ENCODE measurements at regions not wholly inside any gene's neighbourhood (a gene's known extent, or its start where the extent isn't known, plus 50 kb on each side); places are given as distances from the start of the nearest gene placed in this dataset.
"Not testable (repeated sequence)": the region's sequence is repeated elsewhere in the genome, so short reads cannot be mapped to it uniquely, and the experiment has no call there.

GRCh38 chr7:114293289-114294012, 121.2 kb upstream of the FOXP2 start:
- no peak for DNase-seq (ENCODE audit: low read depth in 4 of 4, low spot score in 2 of 4)

GRCh38 chr7:114279901-114280300, 134.7 kb upstream of the FOXP2 start:
- DNase-seq (ENCODE audit: low read depth in 4 of 4, low spot score in 2 of 4) = no peak

- DNase-seq (ENCODE audit: low read depth in 4 of 4, low spot score in 2 of 4) = no peak
Measured at GRCh38 chr7:114273218-114273617, 141.4 kb upstream of the FOXP2 start.

GRCh38 chr7:114269714-114270113, 144.9 kb upstream of the FOXP2 start:
- DNase-seq (ENCODE audit: low read depth in 4 of 4, low spot score in 2 of 4) = no peak

- DNase-seq (ENCODE audit: low read depth in 4 of 4, low spot score in 2 of 4) = not testable (repeated sequence)
Measured at GRCh38 chr7:114267550-114267949, 147.1 kb upstream of the FOXP2 start.

GRCh38 chr7:114264023-114264422, 150.6 kb upstream of the FOXP2 start:
- no peak for DNase-seq (ENCODE audit: low read depth in 4 of 4, low spot score in 2 of 4)

- DNase-seq (ENCODE audit: low read depth in 4 of 4, low spot score in 2 of 4) = no peak
Measured at GRCh38 chr7:114263219-114263618, 151.4 kb upstream of the FOXP2 start.

- no peak for DNase-seq (ENCODE audit: low read depth in 4 of 4, low spot score in 2 of 4)
Measured at GRCh38 chr7:114255404-114255841, 159.2 kb upstream of the FOXP2 start.

- DNase-seq (ENCODE audit: low read depth in 4 of 4, low spot score in 2 of 4) = peak in 1 of 4 donors; percentile 23
Measured at GRCh38 chr7:114243646-114244045, 171.0 kb upstream of the FOXP2 start.

GRCh38 chr7:114242992-114243507, 171.6 kb upstream of the FOXP2 start:
- no peak for DNase-seq (ENCODE audit: low read depth in 4 of 4, low spot score in 2 of 4)

GRCh38 chr7:114229246-114229645, 185.4 kb upstream of the FOXP2 start:
- no peak for DNase-seq (ENCODE audit: low read depth in 4 of 4, low spot score in 2 of 4)

- DNase-seq (ENCODE audit: low read depth in 4 of 4, low spot score in 2 of 4) = no peak
Measured at GRCh38 chr7:114225784-114226183, 188.8 kb upstream of the FOXP2 start.

GRCh38 chr7:114218283-114218682, 196.3 kb upstream of the FOXP2 start:
- no peak for DNase-seq (ENCODE audit: low read depth in 4 of 4, low spot score in 2 of 4)

GRCh38 chr7:114217026-114217806, 197.4 kb upstream of the FOXP2 start:
- no peak for DNase-seq (ENCODE audit: low read depth in 4 of 4, low spot score in 2 of 4)

- no peak for DNase-seq (ENCODE audit: low read depth in 4 of 4, low spot score in 2 of 4)
Measured at GRCh38 chr7:114214466-114214865, 200.1 kb upstream of the FOXP2 start.

GRCh38 chr7:114212721-114213429, 201.7 kb upstream of the FOXP2 start:
- DNase-seq (ENCODE audit: low read depth in 4 of 4, low spot score in 2 of 4) = no peak

GRCh38 chr7:114209968-114210367, 204.6 kb upstream of the FOXP2 start:
- DNase-seq (ENCODE audit: low read depth in 4 of 4, low spot score in 2 of 4) = no peak

- DNase-seq (ENCODE audit: low read depth in 4 of 4, low spot score in 2 of 4) = no peak
Measured at GRCh38 chr7:114206688-114207087, 207.9 kb upstream of the FOXP2 start.

- no peak for DNase-seq (ENCODE audit: low read depth in 4 of 4, low spot score in 2 of 4)
Measured at GRCh38 chr7:114196517-114196916, 218.1 kb upstream of the FOXP2 start.

GRCh38 chr7:114190387-114190786, 224.2 kb upstream of the FOXP2 start:
- DNase-seq (ENCODE audit: low read depth in 4 of 4, low spot score in 2 of 4) = no peak

Data from left renal cortex interstitium (tissue), 4 donors.